ENCODE measurements at regions not wholly inside any gene's neighbourhood (a gene's known extent, or its start where the extent isn't known, plus 50 kb on each side); places are given as distances from the start of the nearest gene placed in this dataset.

- H3K4me1 Mint-ChIP-seq: no peaks in the 10 kb centered on the region
- H2BK20ac ChIP-seq (ENCODE audit: low read depth, low read length, poor library complexity, severe bottlenecking): no peak overlapping the region
- no peak for TF ChIP-seq CTCF (conservative IDR thresholded peaks at IDR 0.05)
- no peak overlapping the region for H3K4me2 ChIP-seq (ENCODE audit: insufficient read depth, insufficient read length, low read length)
- no peak overlapping the region for H4K5ac ChIP-seq (ENCODE audit: insufficient read length, low read depth, low read length)
- H3K14ac ChIP-seq (ENCODE audit: insufficient read depth, low read length): no peak overlapping the region
- H3K36me3 Mint-ChIP-seq (ENCODE audit: insufficient read depth in 1 of 3, low read depth in 3 of 3): peaks cover 6 to 25% (median 15%) of the 10 kb centered on the region in 3 experiments
- no peaks in the 10 kb centered on the region for H3K27me3 ChIP-seq (ENCODE audit: insufficient read depth, low read length)
- H3K23ac ChIP-seq (ENCODE audit: insufficient read length, low read depth, low read length): no peak overlapping the region
- no peak overlapping the region for H2BK5ac ChIP-seq (ENCODE audit: insufficient read length, low read length)
- H3K27ac Mint-ChIP-seq: no peak overlapping the region
- peaks cover 13% of the 10 kb centered on the region for H3K9me3 ChIP-seq (ENCODE audit: control insufficient read depth, low read depth, low read length)
- no peak overlapping the region for H3K56ac ChIP-seq (ENCODE audit: insufficient read length, low read depth, low read length)
- no CpG with 5 or more reads among the region's 2 CpGs for WGBS (ENCODE audit: extremely low coverage, insufficient read length, low lambda C conversion rate)
- H3K79me1 ChIP-seq (ENCODE audit: insufficient read depth, low read depth, low read length, poor library complexity, severe bottlenecking): no peaks in the 10 kb centered on the region
- H2AK5ac ChIP-seq (ENCODE audit: insufficient read length, low read length): no peak overlapping the region
- DNase-seq: no peak
- no peak overlapping the region for H3K4ac ChIP-seq (ENCODE audit: low read depth, low read length)
- H3K4me3 Mint-ChIP-seq: no peak overlapping the region
- no peak overlapping the region for H2BK12ac ChIP-seq (ENCODE audit: insufficient read length, low read depth, low read length)
- H2BK15ac ChIP-seq (ENCODE audit: low read depth, low read length): no peak overlapping the region
- no peak overlapping the region for H2AFZ ChIP-seq (ENCODE audit: low read length)
- no peak overlapping the region for H4K8ac ChIP-seq (replicated peaks; ENCODE audit: insufficient read length, low read depth, low read length)
- no peak overlapping the region for H2BK120ac ChIP-seq (ENCODE audit: low read depth, low read length, poor library complexity, severe bottlenecking)
- H3K4me1 ChIP-seq (ENCODE audit: insufficient read depth, low read length): no peaks in the 10 kb centered on the region
- no peaks in the 10 kb centered on the region for H3K23me2 ChIP-seq (ENCODE audit: insufficient read length, low read depth, low read length, poor library complexity, severe bottlenecking)
- H3K18ac ChIP-seq (ENCODE audit: insufficient read length, low read depth, low read length): no peak overlapping the region
- no peaks in the 10 kb centered on the region for H3K79me2 ChIP-seq (ENCODE audit: insufficient read depth, low read length)
- peaks cover 24 to 28% of the 10 kb centered on the region in 2 experiments for H3K9me3 Mint-ChIP-seq
- H4K20me1 ChIP-seq (ENCODE audit: control insufficient read depth, insufficient read depth, insufficient read length): no peaks in the 10 kb centered on the region
- no peak overlapping the region for H4K91ac ChIP-seq (ENCODE audit: insufficient read length, low read depth, low read length)
- no peak overlapping the region for H3K9ac ChIP-seq (ENCODE audit: extremely low read depth, insufficient read length, low read length)
- H3T11ph ChIP-seq (ENCODE audit: low read length): no peak overlapping the region
- H3K27me3 Mint-ChIP-seq (ENCODE audit: low read depth): no peaks in the 10 kb centered on the region
- H3K27ac ChIP-seq (ENCODE audit: insufficient read length, low read depth, low read length): no peak overlapping the region
These were observed 165.4 kb downstream of the AASDHPPT start for GRCh38 chr11:106242718-106243415.

Measured in H9 (cell line).